Trophoblast cell (in vitro differentiated cells and primary cell): ENCODE measurements at regions not wholly inside any gene's neighbourhood (a gene's known extent, or its start where the extent isn't known, plus 50 kb on each side); places are given as distances from the start of the nearest gene placed in this dataset.
"Not testable (repeated sequence)": the region's sequence is repeated elsewhere in the genome, so short reads cannot be mapped to it uniquely, and the experiment has no call there.

Experiments used
- DNase-seq, 2 donors: peaks; one replicate each; pipeline ENCODE4 v3.0.0-alpha.2; 2016
- H2AFZ ChIP-seq: 2 replicates; pipeline ENCODE4 v1.6.1; 2013; ENCODE audit warnings: low read length, moderate library complexity, mild to moderate bottlenecking; ENCODE audit not compliant: insufficient read depth, poor library complexity
- H2AK5ac ChIP-seq: 2 replicates; pipeline ENCODE4 v1.6.1; 2013; ENCODE audit warnings: mild to moderate bottlenecking, low read length
- H2BK120ac ChIP-seq: 2 replicates; pipeline ENCODE4 v1.6.1; 2013; ENCODE audit warnings: low read length, mild to moderate bottlenecking, moderate library complexity; ENCODE audit not compliant: insufficient read depth, poor library complexity
- H2BK12ac ChIP-seq: 2 replicates; pipeline ENCODE4 v1.6.1; 2013; ENCODE audit warnings: mild to moderate bottlenecking, low read length, moderate library complexity
- H2BK5ac ChIP-seq: 2 replicates; pipeline ENCODE4 v1.6.1; 2013; ENCODE audit warnings: low read length, low read depth, moderate library complexity, mild to moderate bottlenecking; ENCODE audit not compliant: poor library complexity
- H3K14ac ChIP-seq: 2 replicates; pipeline ENCODE4 v1.6.1; 2013; ENCODE audit warnings: mild to moderate bottlenecking, low read length
- H3K18ac ChIP-seq: 2 replicates; pipeline ENCODE4 v1.6.1; 2013; ENCODE audit warnings: mild to moderate bottlenecking, low read length
- H3K23ac ChIP-seq: 2 replicates; pipeline ENCODE4 v1.6.1; 2013; ENCODE audit warnings: low read length
- H3K27ac ChIP-seq: 2 replicates; pipeline ENCODE4 v1.5.1; 2013; ENCODE audit warnings: low read depth, mild to moderate bottlenecking, inconsistent platforms, low read length, moderate library complexity
- H3K27me3 ChIP-seq: 2 replicates; pipeline ENCODE4 v1.6.1; 2013; ENCODE audit warnings: inconsistent platforms, mild to moderate bottlenecking, low read length, moderate library complexity; ENCODE audit not compliant: insufficient read depth
- H3K36me3 ChIP-seq, 2 experiments: 1 replicate in 1 of 2; 2 replicates in 1 of 2; pipeline ENCODE4 v1.6.1; 2013; ENCODE audit warnings: low read length in 2 of 2, mild to moderate bottlenecking in 2 of 2, moderate library complexity in 1 of 2; ENCODE audit not compliant: insufficient read depth in 2 of 2, control insufficient read depth in 1 of 2
- H3K4ac ChIP-seq: 2 replicates; pipeline ENCODE4 v1.6.1; 2013; ENCODE audit warnings: low read depth, mild to moderate bottlenecking, low read length, moderate library complexity
- H3K4me1 ChIP-seq, 2 experiments: 1 replicate in 1 of 2; 2 replicates in 1 of 2; pipeline ENCODE4 v1.6.1; 2013; ENCODE audit warnings: low read length in 2 of 2, mild to moderate bottlenecking in 2 of 2, moderate library complexity in 1 of 2; ENCODE audit not compliant: insufficient read depth in 2 of 2, control insufficient read depth in 1 of 2
- H3K4me2 ChIP-seq: 2 replicates; pipeline ENCODE4 v1.6.1; 2013; ENCODE audit warnings: inconsistent platforms, mild to moderate bottlenecking, low read length, moderate library complexity
- H3K4me3 ChIP-seq: 2 replicates; pipeline ENCODE4 v1.5.1; 2013; ENCODE audit warnings: mild to moderate bottlenecking, low read depth, low read length, inconsistent platforms
- H3K79me1 ChIP-seq: one replicate; pipeline ENCODE4 v1.6.1; 2013; ENCODE audit warnings: low read length
- H3K79me2 ChIP-seq: 2 replicates; pipeline ENCODE4 v1.6.1; 2013; ENCODE audit warnings: low read length, mild to moderate bottlenecking; ENCODE audit not compliant: control insufficient read depth, insufficient read depth, poor library complexity
- H3K9ac ChIP-seq: 2 replicates; pipeline ENCODE4 v1.6.1; 2013; ENCODE audit warnings: mild to moderate bottlenecking, low read length
- H3K9me3 ChIP-seq: 2 replicates; pipeline ENCODE4 v1.6.1; 2013; ENCODE audit warnings: low read depth, mild to moderate bottlenecking, control low read depth, inconsistent platforms, low read length; ENCODE audit not compliant: insufficient read depth
- H4K12ac ChIP-seq: 2 replicates; pipeline ENCODE4 v1.6.1; 2013; ENCODE audit warnings: low read depth, mild to moderate bottlenecking, low read length, moderate library complexity
- H4K8ac ChIP-seq: 2 replicates; pipeline ENCODE4 v1.6.1; 2013; ENCODE audit warnings: low read depth, mild to moderate bottlenecking, low read length, moderate library complexity
- H4K91ac ChIP-seq: one replicate; pipeline ENCODE4 v1.6.1; 2013; ENCODE audit warnings: low read depth, mild to moderate bottlenecking, low read length, moderate library complexity
- WGBS: extraction: QIAGEN DNeasy Blood & Tissue Kit; methylation state at CpG from one replicate; pipeline ENCODE4 v1.1.7; 2013; ENCODE audit warnings: missing lambda C conversion rate; ENCODE audit not compliant: insufficient read length, insufficient coverage; ENCODE audit errors: extremely low coverage; 5-methylcytosine and 5-hydroxymethylcytosine counted together

- not testable (repeated sequence) for H2BK120ac ChIP-seq, H3K23ac ChIP-seq, H4K8ac ChIP-seq, H3K4ac ChIP-seq, H2AK5ac ChIP-seq, H2BK5ac ChIP-seq, H4K12ac ChIP-seq, H3K36me3 ChIP-seq, H3K79me2 ChIP-seq, H3K4me2 ChIP-seq, H3K14ac ChIP-seq, H3K27ac ChIP-seq, H3K79me1 ChIP-seq, H2AFZ ChIP-seq, H4K91ac ChIP-seq, H3K9ac ChIP-seq, H3K18ac ChIP-seq, H3K9me3 ChIP-seq, DNase-seq, H3K4me3 ChIP-seq, H3K4me1 ChIP-seq, H2BK12ac ChIP-seq, H3K27me3 ChIP-seq
- no CpG with 5 or more reads among the region's 8 CpGs for WGBS
These were observed 465.8 kb downstream of the STK39 start for GRCh38 chr2:167781629-167782028.

DNA sequence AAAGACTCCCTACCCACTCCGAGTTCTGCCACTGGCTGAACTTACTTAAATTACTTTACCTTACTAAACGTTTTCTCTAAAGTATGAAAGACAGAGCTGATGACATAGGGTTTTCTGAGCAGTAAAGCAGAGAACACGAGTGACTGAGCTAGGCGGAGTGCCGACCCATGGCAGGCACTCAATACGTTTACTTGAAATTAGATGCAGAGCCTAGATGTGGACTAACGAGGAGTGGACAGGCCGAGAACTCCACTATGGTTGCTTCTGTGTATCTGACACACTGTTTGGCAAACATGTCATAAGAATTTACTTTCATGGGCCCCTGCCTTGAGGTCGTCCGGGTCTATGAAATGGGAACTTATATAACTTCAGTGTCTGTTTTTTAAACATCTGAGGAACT is 471.0 kb downstream of the STK39 start:
- Histone ChIP-seq H3K79me2 (no peaks in the 10 kb centered on the region), H3K27me3 (no peaks in the 10 kb centered on the region), H2BK5ac (no peak overlapping the region), H3K18ac (no peak overlapping the region), H4K12ac (no peak overlapping the region), H3K36me3 (no peaks in the 10 kb centered on the region), H3K4me3 (no peak overlapping the region), H4K8ac (no peak overlapping the region), H2AFZ (no peak overlapping the region), H3K14ac (no peak overlapping the region), H3K9me3 (no peaks in the 10 kb centered on the region), H4K91ac (no peak overlapping the region), H3K9ac (no peak overlapping the region), H2BK12ac (no peak overlapping the region), H3K27ac (no peak overlapping the region), H3K79me1 (no peaks in the 10 kb centered on the region), H3K23ac (no peak overlapping the region), H3K4me2 (no peak overlapping the region), H2BK120ac (no peak overlapping the region), H3K4me1 (no peaks in the 10 kb centered on the region), H3K4ac (no peak overlapping the region), H2AK5ac (no peak overlapping the region)
- no peak for DNase-seq
- WGBS = no CpG with 5 or more reads among the region's 10 CpGs

GRCh38 chr2:167771628-167772027 is 475.8 kb downstream of the STK39 start:
- H3K4me1 ChIP-seq = no peaks in the 10 kb centered on the region
- H3K18ac ChIP-seq = no peak overlapping the region
- DNase-seq = no peak
- no peak overlapping the region for H4K8ac ChIP-seq
- no peak overlapping the region for H3K23ac ChIP-seq
- H2AFZ ChIP-seq = no peak overlapping the region
- no peak overlapping the region for H3K4me3 ChIP-seq
- H2AK5ac ChIP-seq = no peak overlapping the region
- H2BK5ac ChIP-seq = no peak overlapping the region
- no peak overlapping the region for H3K27ac ChIP-seq
- H3K79me2 ChIP-seq = no peaks in the 10 kb centered on the region
- no peak overlapping the region for H2BK120ac ChIP-seq
- no peak overlapping the region for H3K9ac ChIP-seq
- no peaks in the 10 kb centered on the region for H3K79me1 ChIP-seq
- no peak overlapping the region for H3K4me2 ChIP-seq
- no CpG with 5 or more reads among the region's 2 CpGs for WGBS
- no peak overlapping the region for H3K14ac ChIP-seq
- no peak overlapping the region for H2BK12ac ChIP-seq
- no peak overlapping the region for H4K91ac ChIP-seq
- no peaks in the 10 kb centered on the region for H3K9me3 ChIP-seq
- no peaks in the 10 kb centered on the region for H3K27me3 ChIP-seq
- no peaks in the 10 kb centered on the region for H3K36me3 ChIP-seq
- no peak overlapping the region for H4K12ac ChIP-seq
- H3K4ac ChIP-seq = no peak overlapping the region

GRCh38 chr2:167769020-167769419 is 478.4 kb downstream of the STK39 start:
- Histone ChIP-seq H2BK120ac (no peak overlapping the region), H4K12ac (no peak overlapping the region), H3K4ac (no peak overlapping the region), H2AFZ (no peak overlapping the region), H3K14ac (no peak overlapping the region), H3K27me3 (no peaks in the 10 kb centered on the region), H3K27ac (no peak overlapping the region), H3K4me3 (no peak overlapping the region), H3K4me2 (no peak overlapping the region), H3K9me3 (no peaks in the 10 kb centered on the region), H3K79me2 (no peaks in the 10 kb centered on the region), H2BK12ac (no peak overlapping the region), H3K9ac (no peak overlapping the region), H4K91ac (no peak overlapping the region), H3K36me3 (no peaks in the 10 kb centered on the region), H2BK5ac (no peak overlapping the region), H3K79me1 (no peaks in the 10 kb centered on the region), H4K8ac (no peak overlapping the region), H3K18ac (no peak overlapping the region), H3K4me1 (no peaks in the 10 kb centered on the region), H2AK5ac (no peak overlapping the region), H3K23ac (no peak overlapping the region)
- no peak for DNase-seq
- no CpG with 5 or more reads among the region's 1 CpG for WGBS

DNA sequence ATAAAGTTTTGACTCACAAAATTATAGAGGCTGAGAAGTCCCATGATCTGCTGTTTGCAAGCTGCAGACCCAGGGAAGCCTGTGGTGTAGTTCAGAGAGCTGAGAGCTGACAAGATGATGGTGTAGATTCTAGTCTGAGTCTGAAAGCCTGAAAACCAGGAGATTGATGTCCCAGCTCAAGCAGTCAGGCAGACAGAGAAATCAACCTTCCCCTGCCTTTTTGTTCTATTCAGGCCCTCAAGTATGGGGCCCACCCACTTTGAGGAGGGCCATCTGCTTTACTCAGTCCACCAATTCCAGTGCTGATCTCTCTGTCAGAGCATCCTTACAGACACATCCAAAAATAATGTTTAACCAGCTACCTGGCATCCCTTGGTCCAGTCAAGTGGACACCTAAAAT is 479.6 kb downstream of the STK39 start:
- Histone ChIP-seq H3K18ac (no peak overlapping the region), H2BK120ac (no peak overlapping the region), H2BK5ac (no peak overlapping the region), H3K4me2 (no peak overlapping the region), H4K12ac (no peak overlapping the region), H4K8ac (no peak overlapping the region), H3K36me3 (no peaks in the 10 kb centered on the region), H3K27me3 (no peaks in the 10 kb centered on the region), H3K27ac (no peak overlapping the region), H2AFZ (no peak overlapping the region), H3K9me3 (no peaks in the 10 kb centered on the region), H3K14ac (no peak overlapping the region), H2BK12ac (no peak overlapping the region), H4K91ac (no peak overlapping the region), H3K79me1 (no peaks in the 10 kb centered on the region), H3K9ac (no peak overlapping the region), H3K4ac (no peak overlapping the region), H2AK5ac (no peak overlapping the region), H3K79me2 (no peaks in the 10 kb centered on the region), H3K4me3 (no peak overlapping the region), H3K23ac (no peak overlapping the region), H3K4me1 (no peaks in the 10 kb centered on the region)
- no peak for DNase-seq
